ENCODE measurements at regions not wholly inside any gene's neighbourhood (a gene's known extent, or its start where the extent isn't known, plus 50 kb on each side); places are given as distances from the start of the nearest gene placed in this dataset.

DNA sequence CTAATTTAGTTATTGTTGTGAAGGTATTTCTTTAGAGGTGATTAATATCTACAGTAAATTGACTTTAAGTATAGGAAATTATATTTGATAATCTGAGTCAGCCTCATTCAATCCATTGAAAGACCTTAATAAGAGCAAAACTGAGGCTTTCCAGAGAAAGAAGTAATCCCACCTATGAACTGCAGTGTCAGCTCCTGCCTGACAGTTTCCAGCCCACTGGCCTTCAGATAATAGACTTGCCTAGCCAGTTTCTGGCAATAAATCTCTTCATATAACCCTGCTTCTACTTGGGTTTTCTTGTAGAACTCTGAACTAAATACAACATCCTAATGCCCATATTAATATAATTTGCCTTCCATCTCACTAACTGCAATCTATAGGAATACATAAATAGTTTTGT lies 437.9 kb upstream of the UBE2E3 start:
- TF ChIP-seq, protein P1, sequence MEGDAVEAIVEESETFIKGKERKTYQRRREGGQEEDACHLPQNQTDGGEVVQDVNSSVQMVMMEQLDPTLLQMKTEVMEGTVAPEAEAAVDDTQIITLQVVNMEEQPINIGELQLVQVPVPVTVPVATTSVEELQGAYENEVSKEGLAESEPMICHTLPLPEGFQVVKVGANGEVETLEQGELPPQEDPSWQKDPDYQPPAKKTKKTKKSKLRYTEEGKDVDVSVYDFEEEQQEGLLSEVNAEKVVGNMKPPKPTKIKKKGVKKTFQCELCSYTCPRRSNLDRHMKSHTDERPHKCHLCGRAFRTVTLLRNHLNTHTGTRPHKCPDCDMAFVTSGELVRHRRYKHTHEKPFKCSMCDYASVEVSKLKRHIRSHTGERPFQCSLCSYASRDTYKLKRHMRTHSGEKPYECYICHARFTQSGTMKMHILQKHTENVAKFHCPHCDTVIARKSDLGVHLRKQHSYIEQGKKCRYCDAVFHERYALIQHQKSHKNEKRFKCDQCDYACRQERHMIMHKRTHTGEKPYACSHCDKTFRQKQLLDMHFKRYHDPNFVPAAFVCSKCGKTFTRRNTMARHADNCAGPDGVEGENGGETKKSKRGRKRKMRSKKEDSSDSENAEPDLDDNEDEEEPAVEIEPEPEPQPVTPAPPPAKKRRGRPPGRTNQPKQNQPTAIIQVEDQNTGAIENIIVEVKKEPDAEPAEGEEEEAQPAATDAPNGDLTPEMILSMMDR (IDR thresholded peaks at IDR 0.05; ENCODE audit: poor library complexity, severe bottlenecking), result no peak
- TF ChIP-seq RAD21 (conservative IDR thresholded peaks at IDR 0.05), result no peak

All from neural cell (in vitro differentiated cells).